Upper lobe of left lung (tissue), 4 donors: ENCODE measurements at regions not wholly inside any gene's neighbourhood (a gene's known extent, or its start where the extent isn't known, plus 50 kb on each side); places are given as distances from the start of the nearest gene placed in this dataset.

ENCODE experiments used
- CTCF ChIP-seq, 6 experiments: fragments of 450-650 bp in 4 of 6; fragments of 200-600 bp in 2 of 6; sonication (generic) in 2 of 6; IDR thresholded peaks; one replicate each; pipeline ENCODE4 v1.5.1; 2016 to 2019; ENCODE audit warnings: antibody characterized with exemption in 6 of 6
- POLR2A ChIP-seq, 4 donors: fragments of 450-650 bp; IDR thresholded peaks; one replicate each; pipeline ENCODE4 v1.5.1; 2016 to 2017; ENCODE audit warnings: antibody characterized with exemption in 4 of 4, mild to moderate bottlenecking in 2 of 4
- POLR2AphosphoS5 ChIP-seq, 2 donors: sonication (generic); formaldehyde crosslinking; IDR thresholded peaks; one replicate each; pipeline ENCODE4 v1.5.1; 2017; ENCODE audit warnings: antibody characterized with exemption in 2 of 2

GRCh38 chr14:38553586-38553985 lies 297.7 kb upstream of the CLEC14A start:
- TF ChIP-seq POLR2AphosphoS5 (IDR thresholded peaks at IDR 0.05) (no peak), CTCF (IDR thresholded peaks at IDR 0.05) (no peak), POLR2A (IDR thresholded peaks at IDR 0.05) (no peak)
